Lower lobe of right lung (tissue), 2 donors: ENCODE measurements at regions not wholly inside any gene's neighbourhood (a gene's known extent, or its start where the extent isn't known, plus 50 kb on each side); places are given as distances from the start of the nearest gene placed in this dataset.

Experiments
- ATAC-seq, 2 donors: fragments of 200-7000 bp; cut with Tn5 transposase; one replicate each; pipeline ENCODE4 v1.9.1; 2020 to 2022; ENCODE audit warnings: mild to moderate bottlenecking in 2 of 2, moderate library complexity in 2 of 2
- DNase-seq: peaks from one replicate; pipeline ENCODE4 v3.0.0-alpha.2; 2020
- H3K27ac ChIP-seq: fragments of 200-600 bp; one replicate; pipeline ENCODE4 v1.8.0; 2022
- H3K27me3 ChIP-seq: fragments of 200-600 bp; one replicate; pipeline ENCODE4 v1.8.0; 2022; ENCODE audit warnings: low read depth
- H3K36me3 ChIP-seq: fragments of 200-600 bp; one replicate; pipeline ENCODE4 v1.8.0; 2022; ENCODE audit warnings: mild to moderate bottlenecking
- H3K4me1 ChIP-seq: fragments of 200-600 bp; one replicate; pipeline ENCODE4 v1.8.0; 2022
- H3K4me3 ChIP-seq: fragments of 200-600 bp; one replicate; pipeline ENCODE4 v1.8.0; 2022; ENCODE audit warnings: mild to moderate bottlenecking
- H3K9me3 ChIP-seq: fragments of 200-600 bp; one replicate; pipeline ENCODE4 v1.8.0; 2022
- intact Hi-C: fragments of 100-400 bp; cut with DNase I; formaldehyde crosslinking; loops from one replicate; pipeline ENCODE4 v1.11.0; 2022
- TF ChIP-seq, protein P1 (sequence below): fragments of 200-600 bp; IDR thresholded peaks from one replicate; pipeline ENCODE4 v1.8.0; 2022; ENCODE audit warnings: antibody characterized with exemption, mild to moderate bottlenecking
- donor health status: DM: no; HTN: yes; CAD: no; lungs with severe emphysema.

DNA sequence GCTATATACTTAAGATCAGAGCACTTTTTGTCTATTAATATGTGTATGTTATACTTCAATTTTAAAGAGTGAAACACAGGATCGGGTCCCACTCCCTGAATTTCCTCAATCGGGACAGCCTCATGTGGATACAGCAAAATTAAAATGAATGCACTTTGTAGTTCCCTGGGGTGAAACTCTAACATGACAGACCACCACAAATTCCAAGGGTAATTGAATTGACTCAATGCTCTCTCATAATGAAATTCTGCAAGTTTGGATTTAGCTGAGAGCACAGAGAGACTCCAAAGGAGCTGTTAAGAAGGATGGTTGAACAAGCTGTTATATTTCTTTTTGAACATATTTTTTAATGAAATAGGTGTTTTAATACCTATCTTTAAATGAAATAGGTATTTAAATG lies 413.6 kb downstream of the GXYLT1 start:
- intact Hi-C loops = no loop called here
- DNase-seq (no peak), ATAC-seq (no peak)
- Histone ChIP-seq H3K4me3 (no peak overlapping the region), H3K36me3 (no peaks in the 10 kb centered on the region), H3K27me3 (no peaks in the 10 kb centered on the region), H3K4me1 (no peaks in the 10 kb centered on the region), H3K27ac (no peak overlapping the region), H3K9me3 (no peaks in the 10 kb centered on the region)
- TF ChIP-seq, protein P1, sequence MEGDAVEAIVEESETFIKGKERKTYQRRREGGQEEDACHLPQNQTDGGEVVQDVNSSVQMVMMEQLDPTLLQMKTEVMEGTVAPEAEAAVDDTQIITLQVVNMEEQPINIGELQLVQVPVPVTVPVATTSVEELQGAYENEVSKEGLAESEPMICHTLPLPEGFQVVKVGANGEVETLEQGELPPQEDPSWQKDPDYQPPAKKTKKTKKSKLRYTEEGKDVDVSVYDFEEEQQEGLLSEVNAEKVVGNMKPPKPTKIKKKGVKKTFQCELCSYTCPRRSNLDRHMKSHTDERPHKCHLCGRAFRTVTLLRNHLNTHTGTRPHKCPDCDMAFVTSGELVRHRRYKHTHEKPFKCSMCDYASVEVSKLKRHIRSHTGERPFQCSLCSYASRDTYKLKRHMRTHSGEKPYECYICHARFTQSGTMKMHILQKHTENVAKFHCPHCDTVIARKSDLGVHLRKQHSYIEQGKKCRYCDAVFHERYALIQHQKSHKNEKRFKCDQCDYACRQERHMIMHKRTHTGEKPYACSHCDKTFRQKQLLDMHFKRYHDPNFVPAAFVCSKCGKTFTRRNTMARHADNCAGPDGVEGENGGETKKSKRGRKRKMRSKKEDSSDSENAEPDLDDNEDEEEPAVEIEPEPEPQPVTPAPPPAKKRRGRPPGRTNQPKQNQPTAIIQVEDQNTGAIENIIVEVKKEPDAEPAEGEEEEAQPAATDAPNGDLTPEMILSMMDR = no peak

DNA sequence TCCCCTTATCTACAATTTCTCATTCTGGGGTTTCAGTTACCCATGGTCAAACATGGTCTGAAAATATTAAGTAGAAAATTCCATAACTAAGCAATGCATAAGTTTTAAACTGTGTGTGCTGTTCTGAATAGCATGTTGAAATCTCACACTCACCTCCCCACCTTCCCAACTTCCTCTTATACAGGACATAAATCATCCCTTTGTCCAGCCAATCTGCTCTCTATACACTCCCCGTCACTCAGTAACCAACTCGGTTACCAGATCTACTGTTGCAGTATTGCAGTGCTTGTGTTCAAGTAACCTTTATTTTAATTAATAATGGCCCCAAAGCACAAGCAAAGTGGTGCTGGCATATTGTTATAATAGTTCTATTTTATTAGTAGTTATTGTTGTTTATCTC lies 420.5 kb downstream of the GXYLT1 start:
- no peaks in the 10 kb centered on the region for H3K9me3 ChIP-seq
- H3K27ac ChIP-seq = no peak overlapping the region
- TF ChIP-seq, protein P1 = no peak
- no peak overlapping the region for H3K4me3 ChIP-seq
- no peaks in the 10 kb centered on the region for H3K4me1 ChIP-seq
- DNase-seq = no peak
- no peaks in the 10 kb centered on the region for H3K27me3 ChIP-seq
- intact Hi-C loops = no loop called here
- no peak for ATAC-seq
- no peaks in the 10 kb centered on the region for H3K36me3 ChIP-seq

DNA sequence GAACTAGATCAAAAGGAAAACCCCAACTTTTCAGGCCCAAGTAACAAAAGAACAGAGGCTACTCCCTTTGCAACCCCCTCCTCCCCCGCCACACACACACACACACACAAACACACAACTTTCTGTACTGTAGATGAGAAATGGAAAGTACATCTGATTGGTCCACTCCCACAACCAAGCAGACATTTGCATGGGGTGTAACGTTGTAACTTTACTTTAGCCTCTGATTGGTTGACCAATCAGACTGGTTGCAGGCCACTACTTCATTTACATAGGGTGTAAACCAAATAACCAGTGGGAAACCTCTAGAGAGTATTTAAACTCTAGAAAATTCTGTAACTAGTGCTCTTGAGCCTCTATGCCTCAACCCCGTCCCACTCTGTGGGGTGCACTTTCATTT lies 425.5 kb downstream of the GXYLT1 start:
- Histone ChIP-seq H3K4me1 (no peaks in the 10 kb centered on the region), H3K36me3 (no peaks in the 10 kb centered on the region), H3K9me3 (no peaks in the 10 kb centered on the region), H3K27me3 (no peaks in the 10 kb centered on the region), H3K4me3 (no peak overlapping the region), H3K27ac (no peak overlapping the region)
- intact Hi-C loops = no loop called here
- ATAC-seq = no peak
- TF ChIP-seq, protein P1 = no peak
- no peak for DNase-seq

DNA sequence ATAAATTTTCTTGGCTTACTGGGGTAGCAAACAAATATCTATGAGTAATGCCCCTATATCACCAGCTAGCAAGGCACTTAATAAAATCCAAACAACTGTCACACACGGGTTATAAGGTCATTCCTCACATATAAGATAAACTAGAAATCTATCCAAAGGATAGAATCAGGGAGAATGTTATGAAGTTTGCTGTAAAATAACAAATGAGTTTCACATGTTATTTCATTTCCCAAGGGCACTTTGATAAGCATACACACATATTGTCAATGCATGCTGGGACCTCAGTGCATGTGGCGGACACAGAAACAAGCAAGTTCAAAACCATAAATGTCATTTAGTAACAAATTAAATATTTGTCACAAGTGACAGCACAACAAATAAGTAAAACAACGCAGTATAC lies 429.4 kb downstream of the GXYLT1 start:
- no peaks in the 10 kb centered on the region for H3K36me3 ChIP-seq
- TF ChIP-seq, protein P1 = no peak
- ATAC-seq = no peak

DNA sequence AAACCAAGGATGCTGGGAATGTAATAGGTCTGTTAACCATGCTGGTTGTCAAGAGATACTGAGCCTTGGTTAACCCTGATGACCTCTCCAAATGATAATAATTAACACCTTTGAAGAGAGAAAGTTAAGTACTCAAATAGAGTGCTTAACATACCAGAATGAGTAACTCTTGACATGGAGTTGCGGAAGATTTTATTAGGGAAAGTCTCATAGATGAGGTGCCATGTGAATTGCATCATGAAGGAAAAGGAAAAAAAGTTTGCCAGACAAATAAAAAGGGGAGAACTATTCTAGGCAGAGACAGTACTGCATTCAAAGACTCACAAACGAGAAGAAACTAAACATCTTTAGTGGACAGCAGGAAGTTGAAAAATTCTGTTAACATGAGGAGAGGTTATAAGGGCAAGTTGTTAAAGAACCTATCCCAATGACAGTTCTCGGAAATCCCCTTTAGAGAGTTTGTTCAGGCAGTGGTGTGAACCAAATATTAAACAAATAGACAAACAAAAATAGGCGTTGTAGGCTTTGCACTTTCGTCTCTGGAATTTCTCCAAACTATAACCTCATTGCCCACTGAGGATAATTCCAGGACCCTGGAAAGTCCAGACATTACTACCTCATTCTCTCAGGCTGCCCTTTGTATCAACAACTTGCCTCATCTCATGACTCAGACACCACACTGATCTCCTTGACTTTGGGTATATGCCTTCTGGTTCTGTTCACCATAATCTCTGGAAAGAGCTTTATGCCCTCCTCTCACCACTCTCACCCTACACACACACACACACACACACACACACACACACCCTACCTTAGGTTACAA lies 435.0 kb downstream of the GXYLT1 start:
- Histone ChIP-seq H3K4me1 (no peaks in the 10 kb centered on the region), H3K36me3 (no peaks in the 10 kb centered on the region), H3K27ac (no peak overlapping the region), H3K4me3 (no peak overlapping the region), H3K27me3 (no peaks in the 10 kb centered on the region), H3K9me3 (no peaks in the 10 kb centered on the region)
- no peak for DNase-seq
- TF ChIP-seq, protein P1 = no peak
- intact Hi-C loops = no loop called here
- ATAC-seq = peak; percentile 77 to 90

More for the DNA sequence above, 429.4 kb downstream of the GXYLT1 start:
- intact Hi-C loops = no loop called here
- no peak for DNase-seq
- no peaks in the 10 kb centered on the region for H3K4me1 ChIP-seq
- no peak overlapping the region for H3K27ac ChIP-seq
- no peak overlapping the region for H3K4me3 ChIP-seq
- no peaks in the 10 kb centered on the region for H3K27me3 ChIP-seq
- H3K9me3 ChIP-seq = no peaks in the 10 kb centered on the region
